CD4-positive, alpha-beta T cell treated with Interleukin-6 for 4 hours (primary cell): ENCODE measurements at regions not wholly inside any gene's neighbourhood (a gene's known extent, or its start where the extent isn't known, plus 50 kb on each side); places are given as distances from the start of the nearest gene placed in this dataset.

Experiments
- DNase-seq: peaks from one replicate; pipeline ENCODE4 v3.0.0-alpha.2; 2020; ENCODE audit warnings: mixed read lengths

DNA sequence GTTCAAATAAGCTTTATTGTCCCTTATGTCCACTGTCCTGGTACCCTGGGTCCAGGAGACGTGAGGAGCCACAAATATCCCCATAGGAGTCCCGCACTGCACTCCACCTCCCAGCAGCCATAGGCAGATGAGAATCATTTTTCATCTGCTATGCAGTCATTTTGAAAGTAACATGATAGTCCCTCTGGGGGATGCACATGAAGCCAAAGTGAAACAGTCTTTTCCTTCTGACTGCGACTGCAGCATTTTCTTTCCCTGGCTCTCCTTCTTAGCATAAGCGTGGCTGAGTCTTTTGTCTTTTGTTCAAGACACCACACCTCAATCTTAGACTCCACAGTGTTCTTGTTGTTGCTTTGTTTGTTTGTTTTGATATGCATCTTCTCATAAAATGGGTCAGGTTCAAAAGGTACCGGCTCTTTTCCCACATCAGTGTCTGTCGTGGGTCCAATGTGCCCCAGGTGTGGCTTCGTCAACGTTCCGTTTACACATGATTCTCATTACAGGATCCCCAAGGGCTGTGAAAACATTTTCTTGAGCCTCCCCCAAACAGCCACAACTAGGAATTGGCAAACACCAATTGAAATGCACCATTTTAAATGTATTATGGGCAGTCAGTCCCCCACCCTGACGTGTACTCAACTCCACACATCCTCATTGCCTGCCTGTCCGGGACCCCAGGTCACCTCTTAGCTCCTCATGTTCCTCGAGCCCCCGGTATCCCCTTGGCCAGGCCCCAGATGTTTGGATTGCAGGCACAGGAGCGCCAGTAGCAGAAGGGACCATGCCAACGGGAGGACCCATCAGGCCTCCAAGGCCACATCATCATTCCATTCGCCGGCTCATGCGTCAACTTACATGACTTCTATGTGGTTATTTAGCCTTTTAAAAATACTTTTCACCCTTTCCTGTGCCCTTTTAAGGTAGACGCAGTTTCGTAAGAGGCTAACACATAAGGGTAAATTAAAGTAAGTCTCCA lies 237.8 kb upstream of the DAPK1 start:
- no peak for DNase-seq

DNA sequence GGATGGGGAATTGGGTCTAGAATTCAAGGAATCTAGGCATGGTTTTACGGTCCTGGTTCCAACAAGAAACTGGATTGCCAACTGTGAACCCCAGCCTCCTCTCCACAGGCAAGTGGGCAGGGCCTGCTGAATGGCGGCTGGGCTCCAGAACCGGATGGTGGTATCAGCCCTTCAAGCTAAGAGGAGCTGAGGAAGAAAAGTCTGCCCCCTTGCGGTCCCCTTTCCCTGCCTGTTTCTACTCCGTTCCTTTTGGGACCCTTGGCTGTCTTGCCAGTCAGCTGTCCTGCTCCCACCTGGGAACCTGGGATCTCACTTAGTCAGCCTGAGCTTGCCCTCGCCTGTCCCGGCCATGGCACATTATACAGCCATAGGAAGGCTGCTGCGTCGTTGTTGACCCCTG lies 234.4 kb upstream of the DAPK1 start:
- no peak for DNase-seq

GRCh38 chr9:87266697-87267096 lies 231.0 kb upstream of the DAPK1 start:
- no peak for DNase-seq

DNA sequence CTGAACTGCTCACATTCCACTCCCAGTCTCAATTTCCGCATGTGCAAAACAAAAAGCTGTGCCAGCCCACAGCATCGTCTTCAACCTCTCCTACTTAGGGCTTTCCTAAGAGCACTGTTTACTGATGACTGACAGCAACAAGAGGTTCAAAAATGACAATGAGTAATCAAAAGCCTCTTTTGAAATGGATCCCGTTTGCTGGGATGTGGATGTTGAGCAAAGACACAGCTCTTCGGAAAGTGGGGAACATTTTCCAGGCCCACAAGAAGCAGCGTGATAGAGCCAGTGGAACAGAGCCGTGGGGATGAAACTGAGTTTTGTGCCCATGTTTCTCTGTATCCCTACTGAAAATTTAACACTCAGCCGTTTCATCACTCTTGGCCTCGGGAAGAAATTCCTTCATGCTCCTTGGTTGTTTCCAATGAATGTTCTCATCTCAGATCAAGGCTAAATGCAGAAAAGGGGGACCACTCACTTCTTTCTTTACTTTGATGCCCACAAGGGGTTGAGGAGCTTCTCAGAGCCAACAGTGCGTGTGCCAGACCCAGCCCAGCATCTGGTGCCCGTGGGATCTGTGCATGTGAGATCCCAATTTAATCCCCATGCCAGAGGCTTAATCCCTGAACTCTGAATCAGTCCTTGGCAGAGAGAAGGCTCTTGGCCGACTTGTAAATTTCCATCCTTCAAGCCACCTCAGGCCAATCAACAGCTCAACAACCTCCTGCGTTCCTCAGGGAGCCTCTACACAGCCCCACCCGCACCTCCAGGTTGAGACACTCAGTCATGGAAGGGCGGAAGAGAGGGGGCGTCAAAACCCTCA lies 230.2 kb upstream of the DAPK1 start:
- DNase-seq, result no peak

DNA sequence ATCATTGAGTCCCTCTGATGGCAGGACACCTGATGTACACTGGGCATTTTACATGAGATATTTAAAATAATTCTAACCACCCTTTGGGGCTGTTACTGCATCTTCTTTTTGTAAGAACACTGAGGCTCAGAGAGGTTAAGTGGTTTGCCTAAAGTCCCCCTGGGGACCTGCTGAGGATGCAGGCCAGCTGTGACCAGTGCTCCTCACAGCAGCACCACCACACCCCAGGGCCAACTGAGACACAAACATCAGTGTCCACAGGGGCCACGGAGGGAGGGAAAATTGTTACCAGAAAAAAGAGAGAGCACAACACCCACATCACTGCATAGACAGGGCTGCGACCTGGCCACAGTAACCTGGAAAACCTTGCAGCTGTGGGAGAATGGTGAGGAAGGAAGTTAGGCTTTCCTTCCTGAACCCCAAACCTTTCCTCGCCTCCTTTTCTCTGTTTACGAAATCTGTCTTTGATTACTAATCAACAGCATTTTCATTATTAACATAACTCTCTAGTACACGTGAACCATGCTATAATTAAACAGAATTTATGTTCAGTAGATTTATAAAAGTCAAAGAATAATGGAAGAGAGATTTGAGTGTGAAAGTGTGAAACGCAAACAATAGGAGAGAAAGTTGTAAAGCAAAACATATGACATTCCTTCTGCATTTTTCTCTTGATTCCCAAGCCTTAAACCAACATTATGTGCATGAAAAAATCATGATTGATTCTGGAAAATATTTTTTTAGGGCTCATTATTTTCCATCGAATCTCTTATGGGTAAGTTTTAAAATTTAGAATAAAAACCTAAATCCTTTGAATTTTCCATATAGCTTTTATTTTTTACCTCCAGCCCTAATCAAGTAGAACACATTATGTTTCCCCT lies 228.1 kb upstream of the DAPK1 start:
- DNase-seq, result no peak

GRCh38 chr9:87270221-87270847 lies 227.3 kb upstream of the DAPK1 start:
- no peak for DNase-seq

- DNase-seq, result no peak
These were observed 226.8 kb upstream of the DAPK1 start for GRCh38 chr9:87270848-87271234.

- no peak for DNase-seq
These were observed 225.8 kb upstream of the DAPK1 start for GRCh38 chr9:87271696-87272477.

GRCh38 chr9:87275047-87275725 lies 222.5 kb upstream of the DAPK1 start:
- DNase-seq, result no peak

DNA sequence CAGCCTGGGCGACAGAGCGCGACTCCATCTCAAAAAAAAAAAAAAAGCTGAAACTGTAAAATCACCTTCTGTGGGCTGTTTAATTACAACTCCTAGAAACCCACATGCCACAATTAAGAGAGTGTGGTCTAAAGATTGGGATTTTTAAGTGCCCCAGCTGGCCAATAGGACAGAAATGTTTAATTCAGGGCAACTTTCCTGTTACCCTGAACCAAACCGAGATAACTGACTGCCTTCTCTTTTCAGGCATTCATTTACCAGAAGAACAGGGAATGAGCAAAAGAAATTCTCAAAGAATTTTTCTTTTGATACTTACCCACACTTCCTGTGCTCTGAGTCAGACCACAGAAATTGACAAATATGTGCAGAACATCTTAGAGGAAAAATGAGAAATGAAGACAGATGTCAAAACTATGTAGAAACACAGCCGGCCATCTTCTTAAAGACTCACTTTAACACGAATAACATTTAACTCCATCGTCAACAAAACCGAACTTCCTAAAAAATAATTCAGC lies 221.3 kb upstream of the DAPK1 start:
- no peak for DNase-seq

- DNase-seq, result no peak
These were observed 220.8 kb upstream of the DAPK1 start for GRCh38 chr9:87276851-87277261.

- no peak for DNase-seq
These were observed 220.3 kb upstream of the DAPK1 start for GRCh38 chr9:87277346-87277745.

- no peak for DNase-seq
These were observed 218.5 kb upstream of the DAPK1 start for GRCh38 chr9:87278971-87279733.

GRCh38 chr9:87280421-87280820 lies 217.2 kb upstream of the DAPK1 start:
- DNase-seq, result no peak

DNA sequence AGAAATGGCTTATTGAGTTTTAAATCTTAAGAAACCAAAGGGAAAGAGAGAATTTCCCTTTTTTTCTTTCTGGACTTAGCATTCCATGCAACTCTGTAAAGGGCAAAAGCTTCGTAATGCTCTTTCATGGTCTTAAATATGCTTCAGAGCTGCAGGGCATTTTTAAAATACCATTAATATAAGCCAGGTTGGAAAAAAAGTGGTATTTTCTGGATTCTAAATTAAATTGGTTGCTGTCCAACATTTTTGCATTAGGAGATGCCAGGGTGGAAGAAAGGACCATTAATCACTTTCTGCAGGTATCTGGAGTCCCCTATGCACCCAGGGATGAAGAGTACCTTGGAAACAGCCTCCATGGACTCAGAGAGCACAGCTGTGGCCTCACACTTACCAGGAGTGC lies 215.1 kb upstream of the DAPK1 start:
- DNase-seq, result no peak

GRCh38 chr9:87283585-87283984 lies 214.1 kb upstream of the DAPK1 start:
- no peak for DNase-seq

DNA sequence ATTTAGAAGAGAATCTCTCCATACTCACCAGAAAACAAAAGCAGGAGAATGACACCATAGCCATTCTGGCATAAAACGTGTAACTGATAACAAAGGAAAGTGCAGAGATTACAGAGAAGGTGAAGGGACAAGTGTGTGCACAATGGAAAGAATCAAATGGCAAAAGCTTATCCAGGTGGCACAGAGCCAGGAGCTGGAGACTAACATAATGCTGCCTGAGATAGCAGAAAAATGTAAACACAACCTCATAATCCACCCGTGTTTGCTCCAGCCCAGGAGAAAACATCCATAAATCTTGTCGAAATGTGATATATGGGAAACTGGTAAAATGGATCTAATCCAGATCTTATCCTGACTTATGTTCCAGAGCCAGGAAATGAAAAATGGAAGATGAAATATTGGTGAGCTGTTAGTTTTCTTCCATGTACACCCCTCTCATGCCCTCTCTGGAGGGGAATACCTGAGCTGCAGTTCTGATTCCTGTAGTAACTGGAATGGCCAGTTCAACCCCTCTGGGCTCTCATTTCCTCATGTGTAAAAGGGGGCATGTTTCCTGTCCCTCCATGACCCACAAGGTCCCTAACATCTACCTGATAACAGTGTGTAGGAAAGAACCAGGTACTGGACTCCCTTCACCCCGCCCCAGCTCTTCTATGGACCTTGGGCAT lies 212.3 kb upstream of the DAPK1 start:
- no peak for DNase-seq

GRCh38 chr9:87286506-87286905 lies 211.2 kb upstream of the DAPK1 start:
- no peak for DNase-seq
